OCI-LY1 (cell line): ENCODE measurements at regions not wholly inside any gene's neighbourhood (a gene's known extent, or its start where the extent isn't known, plus 50 kb on each side); places are given as distances from the start of the nearest gene placed in this dataset.

ENCODE experiments used
- H2AFZ ChIP-seq: fragments of 200-600 bp; sonication (generic), shearing (Covaris generic); 2 replicates; pipeline ENCODE4 v1.6.0; 2014; ENCODE audit warnings: antibody characterized with exemption, mild to moderate bottlenecking, low read length
- H3F3A ChIP-seq: fragments of 200-600 bp; sonication (generic), shearing (Covaris generic); 2 replicates; pipeline ENCODE4 v1.6.0; 2014; ENCODE audit warnings: mild to moderate bottlenecking, antibody characterized with exemption, low read length, moderate library complexity; ENCODE audit not compliant: insufficient read depth
- H3K27ac ChIP-seq: fragments of 200-600 bp; sonication (generic); 2 replicates; pipeline ENCODE4 v1.5.1; 2014; ENCODE audit warnings: low read length, mixed run types, mild to moderate bottlenecking, low read depth; ENCODE audit not compliant: poor library complexity, severe bottlenecking
- H3K27me3 ChIP-seq: fragments of 200-600 bp; sonication (generic); 2 replicates; pipeline ENCODE4 v1.6.0; 2014; ENCODE audit warnings: antibody characterized with exemption, mild to moderate bottlenecking, low read length, moderate library complexity; ENCODE audit not compliant: insufficient read depth
- H3K36me3 ChIP-seq: fragments of 200-600 bp; sonication (generic); 2 replicates; pipeline ENCODE4 v1.6.1; 2014; ENCODE audit warnings: mild to moderate bottlenecking, antibody characterized with exemption, low read length, moderate library complexity, mixed read lengths; ENCODE audit not compliant: insufficient read depth
- H3K4me1 ChIP-seq: fragments of 200-600 bp; sonication (generic); 2 replicates; pipeline ENCODE4 v1.5.1; 2014; ENCODE audit warnings: mild to moderate bottlenecking, low read length, moderate library complexity; ENCODE audit not compliant: insufficient read depth, severe bottlenecking
- H3K4me2 ChIP-seq: fragments of 200-600 bp; sonication (generic), shearing (Covaris generic); 2 replicates; pipeline ENCODE4 v1.6.1; 2014; ENCODE audit warnings: low read length
- H3K4me3 ChIP-seq: fragments of 200-600 bp; sonication (generic); 2 replicates; pipeline ENCODE4 v1.5.1; 2014; ENCODE audit warnings: low read length, low read depth, mild to moderate bottlenecking, mixed read lengths; ENCODE audit not compliant: poor library complexity, severe bottlenecking
- H3K79me2 ChIP-seq: fragments of 200-600 bp; shearing (Covaris generic); 2 replicates; pipeline ENCODE4 v1.6.1; 2016; ENCODE audit warnings: mixed run types, low read length, mixed read lengths; ENCODE audit not compliant: insufficient read depth
- H3K9ac ChIP-seq: fragments of 200-600 bp; sonication (generic), shearing (Covaris generic); 2 replicates; pipeline ENCODE4 v1.6.1; 2014; ENCODE audit warnings: mild to moderate bottlenecking, low read length, mixed read lengths
- H3K9me2 ChIP-seq: fragments of 200-600 bp; sonication (generic), shearing (Covaris generic); 2 replicates; pipeline ENCODE4 v1.6.1; 2014; ENCODE audit warnings: low read depth, mild to moderate bottlenecking, low read length, mixed read lengths
- H3K9me3 ChIP-seq: fragments of 200-600 bp; shearing (Covaris generic); 2 replicates; pipeline ENCODE4 v1.6.1; 2014; ENCODE audit warnings: low read length, mixed read lengths
- H4K20me1 ChIP-seq: fragments of 200-600 bp; sonication (generic), shearing (Covaris generic); 2 replicates; pipeline ENCODE4 v1.6.0; 2016; ENCODE audit warnings: mild to moderate bottlenecking, low read length; ENCODE audit not compliant: insufficient read depth
- CTCF ChIP-seq: fragments of 200-600 bp; sonication (generic), shearing (Covaris generic); IDR thresholded peaks from 2 replicates; pipeline ENCODE4 v1.5.1; 2017; ENCODE audit warnings: mild to moderate bottlenecking, antibody characterized with exemption, low read length, moderate library complexity, mixed read lengths
- EZH2 ChIP-seq: fragments of 200-600 bp; sonication (generic), shearing (Covaris generic); IDR thresholded peaks from 2 replicates; pipeline ENCODE4 v1.8.0; 2017; ENCODE audit warnings: borderline replicate concordance, mixed run types, mild to moderate bottlenecking, antibody characterized with exemption, low read length, moderate library complexity, mixed read lengths

DNA sequence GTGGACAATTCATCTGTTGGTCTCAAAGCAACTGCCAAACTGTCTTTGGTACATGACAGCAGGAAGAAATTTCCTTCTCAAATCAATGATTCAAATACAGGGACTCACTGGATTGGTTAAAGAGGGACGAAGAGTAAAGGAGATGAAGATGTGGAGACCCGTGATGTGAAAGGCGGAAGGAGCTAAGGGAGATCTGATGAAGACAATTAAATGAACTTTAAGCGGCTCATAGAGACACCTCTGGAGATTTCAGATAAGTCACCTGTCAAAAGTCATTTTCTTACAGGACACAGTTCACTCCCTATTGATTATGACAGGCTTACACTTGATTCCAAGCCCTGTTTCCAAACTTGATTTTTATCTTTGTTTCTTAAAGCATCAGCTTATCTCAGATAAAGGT, 466.3 kb downstream of the DOK5 start:
- TF ChIP-seq CTCF, result no peak
- TF ChIP-seq EZH2, result no peak
- Histone ChIP-seq H3K36me3 (no peaks in the 10 kb centered on the region), H3K9ac (no peak overlapping the region), H4K20me1 (no peaks in the 10 kb centered on the region), H3K9me2 (no peaks in the 10 kb centered on the region), H3K27me3 (no peaks in the 10 kb centered on the region), H3F3A (no peaks in the 10 kb centered on the region), H3K27ac (no peak overlapping the region), H3K4me1 (no peaks in the 10 kb centered on the region), H3K9me3 (no peaks in the 10 kb centered on the region), H3K4me3 (no peak overlapping the region), H2AFZ (no peak overlapping the region), H3K79me2 (no peaks in the 10 kb centered on the region), H3K4me2 (no peak overlapping the region)

DNA sequence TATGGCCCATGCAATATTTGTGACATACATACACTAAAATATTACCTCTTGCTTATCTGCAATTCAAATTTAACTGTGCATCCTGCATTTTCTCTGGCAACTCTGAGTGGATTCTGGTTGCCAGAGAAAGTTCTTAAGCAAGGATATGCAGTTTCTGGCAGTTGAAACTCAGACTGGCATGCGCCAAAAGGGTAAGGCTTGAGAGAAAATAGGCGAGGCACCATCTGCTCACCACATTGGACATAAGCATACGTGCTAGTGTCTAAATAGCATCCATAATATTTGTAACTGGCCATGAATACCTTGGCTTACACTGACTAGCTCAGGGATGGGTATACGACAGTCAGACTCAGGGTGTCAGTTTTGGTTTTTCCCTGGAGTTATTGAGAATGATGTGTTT, 465.1 kb downstream of the DOK5 start:
- Histone ChIP-seq H3K9me3 (no peaks in the 10 kb centered on the region), H4K20me1 (no peaks in the 10 kb centered on the region)

GRCh38 chr20:54938707-54939106, 463.3 kb downstream of the DOK5 start:
- Histone ChIP-seq H3K4me2 (no peak overlapping the region), H3K79me2 (no peaks in the 10 kb centered on the region), H3K9me2 (no peaks in the 10 kb centered on the region), H3F3A (no peaks in the 10 kb centered on the region), H3K9me3 (no peaks in the 10 kb centered on the region), H4K20me1 (no peaks in the 10 kb centered on the region), H3K36me3 (no peaks in the 10 kb centered on the region), H3K9ac (no peak overlapping the region), H3K4me1 (no peaks in the 10 kb centered on the region), H3K27me3 (no peaks in the 10 kb centered on the region), H3K4me3 (no peak overlapping the region), H2AFZ (no peak overlapping the region), H3K27ac (no peak overlapping the region)
- TF ChIP-seq CTCF, result no peak
- no peak for TF ChIP-seq EZH2

More for the DNA sequence above, 465.1 kb downstream of the DOK5 start:
- Histone ChIP-seq H3K36me3 (no peaks in the 10 kb centered on the region), H3K27me3 (no peaks in the 10 kb centered on the region), H3K79me2 (no peaks in the 10 kb centered on the region), H3K9ac (no peak overlapping the region), H3F3A (no peaks in the 10 kb centered on the region), H3K4me1 (no peaks in the 10 kb centered on the region), H3K27ac (no peak overlapping the region), H3K9me2 (no peaks in the 10 kb centered on the region), H3K4me3 (no peak overlapping the region), H2AFZ (no peak overlapping the region), H3K4me2 (no peak overlapping the region)
- no peak for TF ChIP-seq CTCF
- TF ChIP-seq EZH2, result no peak
